ENCODE measurements at regions not wholly inside any gene's neighbourhood (a gene's known extent, or its start where the extent isn't known, plus 50 kb on each side); places are given as distances from the start of the nearest gene placed in this dataset.
"Not testable (repeated sequence)": the region's sequence is repeated elsewhere in the genome, so short reads cannot be mapped to it uniquely, and the experiment has no call there.

GRCh38 chr5:62083247-62083646 lies 222.8 kb upstream of the KIF2A start:
- no peak for DNase-seq (ENCODE audit: low read depth in 1 of 2, low spot score in 1 of 2)

GRCh38 chr5:62083661-62084060 lies 222.3 kb upstream of the KIF2A start:
- DNase-seq (ENCODE audit: low read depth in 1 of 2, low spot score in 1 of 2) = no peak

DNA sequence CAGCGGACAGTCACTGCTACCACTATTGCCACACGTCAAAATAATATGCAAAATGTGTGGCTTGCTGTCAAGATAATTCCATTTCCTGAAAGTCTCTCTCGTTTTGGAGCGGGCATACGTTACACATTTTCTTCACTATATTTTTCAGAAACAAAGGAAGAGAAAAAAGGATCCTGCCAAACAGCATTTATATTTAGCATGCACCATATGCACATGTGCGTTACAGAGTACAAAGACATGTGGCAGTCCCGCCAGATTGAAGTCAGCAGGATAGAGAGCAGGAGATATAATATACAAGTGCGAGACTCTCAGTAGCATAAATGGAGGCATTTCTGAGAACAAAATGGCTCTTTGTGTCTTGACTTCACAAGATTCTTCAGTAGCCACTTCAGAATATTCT lies 221.6 kb upstream of the KIF2A start:
- DNase-seq (ENCODE audit: low read depth in 1 of 2, low spot score in 1 of 2) = no peak

DNA sequence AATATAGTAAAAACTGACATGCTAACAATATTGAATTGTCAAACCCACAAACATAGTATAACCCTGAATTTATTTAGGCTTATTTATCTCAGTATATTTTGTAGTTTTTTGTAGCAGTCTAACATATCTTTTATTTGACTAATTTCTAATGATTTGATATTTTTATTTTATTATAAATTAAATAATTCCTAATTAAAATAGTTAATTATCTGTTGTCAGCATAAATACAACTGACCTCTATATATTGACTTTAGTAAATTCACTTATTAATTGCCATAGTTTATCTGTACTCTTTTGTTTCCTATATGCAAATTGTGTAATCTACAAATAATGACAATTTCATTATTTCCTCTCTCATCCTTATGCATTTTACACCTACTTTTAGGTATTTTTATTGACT lies 215.1 kb upstream of the KIF2A start:
- no peak for DNase-seq (ENCODE audit: low read depth in 1 of 2, low spot score in 1 of 2)

DNA sequence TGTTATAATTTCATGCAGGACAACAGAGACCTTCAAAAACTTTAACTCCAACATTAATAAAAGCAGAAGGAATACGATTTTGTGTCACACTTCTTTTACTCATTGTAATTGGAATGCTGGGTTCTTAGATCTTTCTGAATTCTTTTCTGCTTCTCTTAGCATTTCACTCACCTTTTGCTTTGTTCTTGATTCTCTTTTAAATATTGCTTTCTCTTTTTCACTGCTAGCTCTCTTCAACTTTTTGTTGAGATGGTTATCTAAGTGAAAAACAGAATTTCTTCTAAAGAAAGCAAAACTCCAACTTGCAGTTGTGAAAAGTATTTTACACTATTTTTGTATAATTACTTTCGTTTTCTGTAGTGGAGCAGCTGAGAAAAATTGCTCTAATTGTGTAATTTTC lies 212.6 kb upstream of the KIF2A start:
- DNase-seq (ENCODE audit: low read depth in 1 of 2, low spot score in 1 of 2) = no peak

GRCh38 chr5:62093976-62094375 lies 212.0 kb upstream of the KIF2A start:
- no peak for DNase-seq (ENCODE audit: low read depth in 1 of 2, low spot score in 1 of 2)

DNA sequence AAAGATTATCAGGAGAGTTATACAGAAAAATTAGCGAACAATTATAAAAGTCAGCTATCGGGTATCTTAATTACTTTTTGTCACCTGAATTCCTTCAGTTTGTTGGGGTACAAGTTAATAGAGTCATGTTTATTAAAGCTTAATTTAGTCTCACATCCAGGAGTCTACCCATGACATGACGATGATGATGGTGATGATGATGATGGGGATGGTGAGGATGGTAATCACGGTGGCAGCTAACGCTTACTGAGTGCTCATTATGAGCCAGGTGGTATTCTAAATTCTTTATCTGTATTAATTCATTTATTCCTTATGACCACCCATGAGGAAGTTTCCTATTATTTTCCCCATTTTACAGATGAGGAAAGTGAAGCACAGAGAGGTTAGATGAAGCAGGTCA lies 208.6 kb upstream of the KIF2A start:
- no peak for DNase-seq (ENCODE audit: low read depth in 1 of 2, low spot score in 1 of 2)

DNA sequence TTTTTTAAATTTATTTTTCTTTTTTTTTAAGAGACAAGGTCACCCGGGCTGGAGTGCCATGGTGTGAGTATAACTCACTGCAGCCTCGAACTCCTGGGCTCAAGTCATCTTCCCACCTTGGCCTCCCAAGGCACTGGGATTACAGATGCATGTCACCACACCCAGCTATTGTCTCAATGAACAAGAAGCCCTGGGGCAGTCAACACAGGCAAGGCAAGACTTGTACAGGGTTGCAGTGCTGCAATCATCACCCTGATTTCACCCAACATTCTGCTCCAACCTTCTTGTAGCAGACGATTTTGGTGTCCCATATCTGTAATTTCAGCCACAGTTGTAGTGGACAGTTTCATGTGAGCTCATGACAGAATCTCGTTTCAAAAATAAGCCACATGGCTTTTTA lies 205.8 kb upstream of the KIF2A start:
- no peak for DNase-seq (ENCODE audit: low read depth in 1 of 2, low spot score in 1 of 2)

- DNase-seq (ENCODE audit: low read depth in 1 of 2, low spot score in 1 of 2) = not testable (repeated sequence)
Observed at GRCh38 chr5:62103863-62104262, 202.1 kb upstream of the KIF2A start.

GRCh38 chr5:62111428-62111827 lies 194.6 kb upstream of the KIF2A start:
- DNase-seq (ENCODE audit: low read depth in 1 of 2, low spot score in 1 of 2) = no peak

- DNase-seq (ENCODE audit: low read depth in 1 of 2, low spot score in 1 of 2) = no peak
Observed at GRCh38 chr5:62112689-62113228, 193.2 kb upstream of the KIF2A start.

- DNase-seq (ENCODE audit: low read depth in 1 of 2, low spot score in 1 of 2) = no peak
Observed at GRCh38 chr5:62115014-62115413, 191.0 kb upstream of the KIF2A start.

DNA sequence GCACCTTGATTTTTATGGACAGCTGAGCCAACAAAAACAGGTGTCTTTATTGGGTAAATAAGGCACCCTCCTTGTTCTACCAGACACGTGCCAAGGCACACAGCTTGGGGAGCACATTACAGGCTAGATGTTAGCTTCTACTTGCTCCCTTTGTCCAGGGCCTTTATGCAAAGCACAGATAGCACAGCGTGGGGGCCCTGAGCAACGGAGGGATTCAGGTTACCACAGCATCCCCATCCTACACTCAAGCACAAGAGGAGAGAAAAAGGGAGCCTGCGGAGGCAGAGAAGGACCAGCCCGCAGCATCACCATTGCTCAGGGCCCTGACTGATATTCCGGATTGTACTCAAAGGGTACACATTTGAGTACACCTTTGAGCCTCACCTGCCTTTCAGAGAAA lies 181.7 kb upstream of the KIF2A start:
- no peak for DNase-seq (ENCODE audit: low read depth in 1 of 2, low spot score in 1 of 2)

- DNase-seq (ENCODE audit: low read depth in 1 of 2, low spot score in 1 of 2) = no peak
Observed at GRCh38 chr5:62126090-62126489, 179.9 kb upstream of the KIF2A start.

GRCh38 chr5:62127098-62127736 lies 178.8 kb upstream of the KIF2A start:
- no peak for DNase-seq (ENCODE audit: low read depth in 1 of 2, low spot score in 1 of 2)

GRCh38 chr5:62130107-62130506 lies 175.9 kb upstream of the KIF2A start:
- DNase-seq (ENCODE audit: low read depth in 1 of 2, low spot score in 1 of 2) = no peak

DNA sequence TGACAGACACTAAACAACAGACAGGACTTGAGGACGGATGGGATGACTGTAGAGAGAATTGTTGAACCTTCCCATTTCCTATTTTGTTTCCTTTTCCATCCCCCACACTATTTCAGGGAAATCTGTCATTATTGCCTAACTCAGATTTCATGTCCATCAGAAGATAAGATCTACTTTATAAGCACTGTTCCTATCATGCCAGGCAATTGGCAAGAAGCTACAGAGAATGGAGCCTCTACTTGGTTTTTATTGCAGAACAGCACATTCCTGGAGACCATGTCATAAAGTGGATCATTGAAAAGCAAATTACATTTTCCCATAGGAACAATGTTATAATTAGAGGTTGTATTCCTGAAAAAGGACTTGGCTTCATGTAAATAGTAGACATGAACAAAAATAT lies 173.7 kb upstream of the KIF2A start:
- no peak for DNase-seq (ENCODE audit: low read depth in 1 of 2, low spot score in 1 of 2)

GRCh38 chr5:62133426-62133825 lies 172.6 kb upstream of the KIF2A start:
- no peak for DNase-seq (ENCODE audit: low read depth in 1 of 2, low spot score in 1 of 2)

GRCh38 chr5:62134811-62135210 lies 171.2 kb upstream of the KIF2A start:
- no peak for DNase-seq (ENCODE audit: low read depth in 1 of 2, low spot score in 1 of 2)

DNA sequence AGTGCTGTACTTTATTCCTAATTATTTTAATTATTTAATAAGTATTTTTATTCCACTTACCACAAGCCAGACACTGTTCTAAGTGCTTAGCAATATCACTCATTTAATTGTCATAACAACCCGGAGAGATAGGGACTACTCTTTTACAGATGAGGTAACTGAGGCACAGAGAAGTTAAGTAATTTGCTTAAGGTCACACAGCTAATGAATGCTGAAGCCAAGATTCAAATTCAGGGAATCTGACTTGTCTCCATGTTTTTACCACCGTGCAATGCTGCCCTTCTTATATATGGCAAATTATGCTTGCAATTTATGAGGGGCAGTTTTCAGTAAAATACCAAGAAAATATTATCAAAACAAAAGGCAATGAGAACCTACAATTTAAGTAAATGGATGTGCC lies 168.4 kb upstream of the KIF2A start:
- DNase-seq (ENCODE audit: low read depth in 1 of 2, low spot score in 1 of 2) = no peak

- no peak for DNase-seq (ENCODE audit: low read depth in 1 of 2, low spot score in 1 of 2)
Observed at GRCh38 chr5:62138607-62139006, 167.4 kb upstream of the KIF2A start.

DNA sequence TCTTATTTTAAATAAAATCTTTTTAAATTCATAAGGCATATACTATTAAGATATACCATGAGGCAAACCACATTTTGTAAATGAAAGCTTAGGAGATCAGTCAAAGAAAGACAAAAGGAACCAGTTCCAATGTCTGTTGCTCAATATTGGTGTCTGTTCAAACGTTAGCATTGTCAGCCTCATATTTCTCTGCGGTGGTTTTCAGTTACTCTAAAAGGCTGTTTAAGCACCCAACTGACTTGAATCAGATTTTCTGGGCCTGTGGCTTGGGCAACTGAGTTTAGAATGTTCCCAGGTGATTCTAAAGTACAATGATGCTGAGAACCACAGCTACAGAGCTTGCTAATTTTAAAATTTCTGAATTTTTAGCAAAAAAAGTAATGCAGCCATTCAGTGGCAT lies 166.3 kb upstream of the KIF2A start:
- no peak for DNase-seq (ENCODE audit: low read depth in 1 of 2, low spot score in 1 of 2)

DNA sequence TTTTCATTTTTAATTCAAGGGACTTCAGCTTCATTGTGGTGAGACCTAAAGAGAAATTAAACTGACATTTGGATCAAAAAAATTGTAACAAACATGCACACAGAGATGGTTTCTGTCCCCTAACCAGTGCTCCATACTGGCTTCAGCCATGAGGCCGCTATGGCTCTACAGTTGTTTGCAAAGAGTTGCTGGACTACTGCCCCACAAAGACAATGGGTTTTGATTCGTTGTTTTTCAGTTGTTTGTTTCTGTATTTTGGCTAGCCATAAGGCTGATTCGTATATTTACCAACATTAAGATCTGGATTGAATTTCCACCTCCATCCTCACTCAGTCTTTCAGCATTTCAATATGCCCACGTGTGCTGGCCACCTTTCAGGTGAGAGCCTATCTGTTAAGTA lies 163.7 kb upstream of the KIF2A start:
- DNase-seq (ENCODE audit: low read depth in 1 of 2, low spot score in 1 of 2) = no peak
